GM19463 (cell line): ENCODE measurements at regions not wholly inside any gene's neighbourhood (a gene's known extent, or its start where the extent isn't known, plus 50 kb on each side); places are given as distances from the start of the nearest gene placed in this dataset.

Experiments used
- ATAC-seq: cut with Tn5 transposase; IDR thresholded peaks from one replicate; pipeline ENCODE4 v1.9.1; 2021; ENCODE audit warnings: mild to moderate bottlenecking, moderate library complexity; ENCODE audit not compliant: unreplicated experiment

- ATAC-seq: no peak
These were observed 73.9 kb upstream of the TAF9B start for GRCh38 chrX:78213331-78213730.

- peak; percentile 66 for ATAC-seq
These were observed 60.4 kb upstream of the TAF9B start for GRCh38 chrX:78199851-78200250.
